ENCODE measurements at regions not wholly inside any gene's neighbourhood (a gene's known extent, or its start where the extent isn't known, plus 50 kb on each side); places are given as distances from the start of the nearest gene placed in this dataset.

DNA sequence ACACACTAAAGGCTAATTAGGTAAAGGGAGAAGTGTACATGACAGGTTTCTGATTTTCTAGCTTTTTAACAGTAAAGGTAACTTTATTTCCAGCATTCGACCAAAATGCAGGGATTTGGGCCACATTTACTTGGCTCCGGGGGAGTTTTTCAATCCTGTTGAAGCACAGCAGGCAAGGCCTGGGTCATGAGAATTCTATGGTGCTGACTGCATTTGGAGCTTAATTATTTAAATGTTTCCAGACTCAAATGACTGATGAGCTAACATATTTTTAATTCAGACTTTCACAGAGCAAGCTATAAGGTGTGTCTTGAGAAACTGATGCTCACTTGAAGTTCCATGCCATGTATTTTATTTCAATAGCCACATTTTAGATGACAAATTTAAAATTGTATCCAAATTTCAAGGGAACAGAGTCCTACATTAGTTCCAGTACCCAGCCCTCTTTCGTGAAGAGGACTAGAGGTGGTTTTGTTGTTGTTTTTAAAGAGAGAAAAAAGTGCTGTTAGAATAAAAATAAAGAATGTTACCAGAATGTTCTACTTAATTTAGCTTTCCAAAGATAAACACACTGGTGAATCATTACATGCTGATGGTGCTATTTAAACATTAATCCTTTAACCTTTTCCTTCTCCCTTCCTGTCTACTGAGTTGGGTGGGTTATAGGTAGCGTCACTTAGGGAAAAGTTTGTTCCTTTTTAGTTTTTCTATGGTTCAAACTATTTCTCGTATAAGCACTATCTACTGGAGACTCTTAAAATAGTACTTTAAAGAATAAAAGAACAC is 82.3 kb upstream of the PHACTR2 start:
- DNase-seq (ENCODE audit: low read depth), result no peak

DNA sequence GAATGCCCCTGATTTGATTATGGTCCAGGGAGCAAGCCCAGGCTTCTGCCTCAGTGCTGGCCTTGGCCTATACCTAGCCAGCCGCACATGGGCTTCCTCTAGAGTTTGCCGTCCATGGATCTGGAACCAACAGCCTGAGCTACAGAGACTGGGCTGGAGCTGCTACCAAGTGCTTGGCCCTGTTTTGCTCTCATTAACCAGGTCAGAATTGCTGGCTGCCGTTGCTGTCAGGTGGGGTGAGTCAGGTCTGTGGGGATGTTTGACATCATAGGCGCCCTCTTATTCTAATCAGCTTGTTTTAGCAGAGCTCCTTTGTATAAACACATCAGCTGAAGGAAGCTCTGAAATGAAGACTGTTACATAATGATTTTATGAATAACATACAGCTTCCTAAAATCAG is 83.1 kb upstream of the PHACTR2 start:
- DNase-seq (ENCODE audit: low read depth), result no peak

DNA sequence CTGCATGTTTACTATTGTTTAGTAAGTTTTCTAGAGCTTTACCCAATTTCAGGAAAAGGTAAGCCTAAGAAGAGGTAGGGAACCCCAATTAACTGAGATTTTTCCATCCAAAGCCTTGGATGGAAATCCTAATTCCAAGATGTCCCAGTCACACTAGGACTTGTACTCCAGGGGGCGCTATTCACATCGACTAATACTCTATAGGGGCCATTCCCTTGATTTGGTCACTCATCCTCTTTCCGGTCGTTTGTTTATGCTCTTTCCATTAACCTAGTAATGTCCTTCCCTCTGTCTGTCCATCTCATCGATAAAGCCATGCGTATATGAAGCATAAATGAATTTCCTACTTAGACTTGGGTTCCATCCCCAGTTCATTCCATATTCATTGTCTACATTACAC is 80.8 kb upstream of the FUCA2 start:
- DNase-seq (ENCODE audit: low read depth), result peak; percentile 18

DNA sequence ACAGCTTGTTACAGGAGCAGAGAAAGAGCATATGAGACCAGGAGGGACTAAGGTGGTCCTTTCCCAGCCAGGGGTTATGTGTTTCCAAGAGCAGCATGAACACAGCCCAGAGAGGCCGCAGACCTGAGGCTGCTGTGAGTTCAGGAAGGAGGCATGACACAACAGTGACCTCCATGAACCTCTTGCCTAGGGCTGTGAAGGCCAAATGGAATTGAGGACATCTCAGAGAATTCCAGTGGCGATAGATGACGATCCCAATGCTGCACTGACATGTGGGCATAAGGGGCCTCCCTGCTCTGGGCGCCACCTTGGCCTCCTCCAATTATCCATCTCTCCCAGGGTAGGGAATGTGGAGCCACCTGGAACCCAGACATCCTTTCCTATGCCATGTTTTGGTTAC is 79.9 kb upstream of the FUCA2 start:
- DNase-seq (ENCODE audit: low read depth), result no peak

DNA sequence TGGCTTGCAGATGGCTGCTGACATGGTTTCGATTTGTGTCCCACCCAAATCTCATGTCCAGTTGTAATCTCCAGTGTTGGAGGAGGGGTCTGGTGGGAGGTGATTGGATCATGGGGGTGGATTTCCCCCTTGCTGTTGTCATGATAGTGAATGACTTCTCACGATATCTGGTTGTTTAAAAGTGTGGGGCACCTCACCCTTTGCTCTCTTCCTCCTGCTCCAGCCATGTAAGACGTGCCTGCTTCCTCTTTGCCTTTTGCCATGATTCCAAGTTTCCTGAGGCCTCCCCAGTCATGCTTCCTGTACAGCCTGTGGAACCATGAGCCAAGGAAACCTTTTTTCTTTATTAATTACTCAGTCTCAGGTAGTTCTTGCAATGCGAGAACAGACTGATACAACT is 77.6 kb upstream of the FUCA2 start:
- no peak for DNase-seq (ENCODE audit: low read depth)

DNA sequence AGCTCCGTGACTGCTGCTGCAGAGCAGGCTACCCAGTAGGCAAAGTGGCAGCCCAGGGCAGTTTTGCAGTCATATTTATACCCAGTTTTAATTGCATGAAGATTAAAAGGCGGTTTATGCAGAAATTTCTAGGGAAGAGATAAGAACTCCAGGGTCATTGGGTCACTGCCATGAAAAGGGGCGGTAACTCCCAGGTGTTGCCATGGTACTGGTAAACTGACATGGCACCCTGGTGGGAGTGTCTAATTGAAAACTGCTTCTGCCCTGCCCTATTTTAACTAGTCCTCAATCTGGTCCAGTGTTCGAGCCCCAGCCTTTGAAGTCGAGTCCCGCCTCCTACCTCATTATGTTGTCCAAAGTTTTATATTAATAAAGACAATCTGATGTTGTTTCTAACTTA is 75.0 kb upstream of the FUCA2 start:
- no peak for DNase-seq (ENCODE audit: low read depth)

DNA sequence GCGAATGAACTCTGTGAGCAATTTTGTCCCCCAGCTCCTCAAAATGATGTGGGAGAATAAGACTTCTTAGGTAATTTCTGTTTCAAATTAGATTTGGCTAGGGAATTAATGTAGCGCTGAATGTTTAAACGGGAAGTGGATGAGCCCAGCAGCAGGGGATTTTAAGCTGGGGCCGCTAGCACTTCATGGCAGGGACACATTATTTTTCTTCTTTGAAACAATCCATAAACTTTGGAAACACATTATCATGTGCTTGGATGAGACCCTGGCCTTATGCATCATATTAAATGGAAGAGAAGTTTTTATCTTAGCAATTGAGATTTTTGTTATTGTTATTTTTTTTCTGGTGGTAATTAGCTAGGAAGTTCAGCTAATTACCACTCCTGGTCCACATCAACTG is 74.2 kb upstream of the FUCA2 start:
- DNase-seq (ENCODE audit: low read depth), result no peak

DNA sequence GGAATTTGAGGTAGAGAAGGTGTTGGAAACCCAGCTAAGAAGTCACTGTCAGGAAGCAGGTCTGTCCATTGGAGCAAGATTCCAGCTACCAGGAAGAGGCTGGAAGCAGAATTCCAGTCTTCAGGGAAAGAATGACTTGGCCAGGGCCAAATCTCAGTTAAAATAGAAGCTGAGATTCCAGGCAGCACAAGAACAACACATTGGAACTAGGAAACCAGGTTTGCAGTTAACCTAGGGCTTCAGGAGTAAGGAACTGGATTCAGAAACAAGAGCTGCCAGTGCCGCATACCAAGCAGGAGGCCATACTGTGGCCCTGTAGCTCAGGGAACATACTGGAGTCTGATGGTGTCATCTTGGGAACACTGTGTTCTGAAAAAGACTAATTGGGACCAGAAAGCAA is 73.7 kb upstream of the FUCA2 start:
- DNase-seq (ENCODE audit: low read depth), result no peak

DNA sequence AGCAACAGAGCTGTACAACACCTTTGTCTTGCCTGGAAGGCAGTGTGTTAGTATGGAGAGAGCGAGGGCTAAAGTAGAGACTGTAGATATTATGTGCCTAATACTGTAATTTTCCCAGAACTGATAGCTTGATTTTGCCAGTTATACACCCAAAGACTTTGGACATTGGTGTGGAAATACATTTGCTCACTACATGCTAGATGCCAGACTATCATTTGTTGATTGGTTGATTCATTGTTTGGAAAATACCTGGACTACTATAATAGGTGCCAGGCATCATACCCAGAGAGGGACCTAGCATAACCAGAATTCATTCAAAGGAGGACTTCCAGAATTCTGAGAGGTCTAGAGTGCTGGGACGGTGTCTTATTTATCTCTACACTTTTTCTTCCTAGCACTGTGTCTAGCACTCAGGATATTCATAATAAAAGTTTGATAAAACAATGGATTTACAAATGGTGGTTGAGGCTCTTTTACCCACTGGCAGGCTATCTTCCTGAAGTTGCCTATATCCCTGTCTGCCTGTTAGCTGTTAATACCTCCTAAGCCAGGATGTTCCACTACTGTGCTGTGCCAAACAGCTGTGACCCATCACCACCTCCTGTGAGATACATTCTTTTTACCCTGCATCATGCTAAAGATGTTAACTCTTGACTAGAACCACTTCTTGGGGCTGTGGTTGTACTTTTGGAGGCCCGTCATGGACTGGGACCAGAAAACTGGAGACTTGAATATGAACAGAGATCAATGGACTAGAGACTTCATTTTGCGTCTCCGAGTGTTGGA is 72.2 kb upstream of the FUCA2 start:
- peak; percentile 33 for DNase-seq (ENCODE audit: low read depth)

DNA sequence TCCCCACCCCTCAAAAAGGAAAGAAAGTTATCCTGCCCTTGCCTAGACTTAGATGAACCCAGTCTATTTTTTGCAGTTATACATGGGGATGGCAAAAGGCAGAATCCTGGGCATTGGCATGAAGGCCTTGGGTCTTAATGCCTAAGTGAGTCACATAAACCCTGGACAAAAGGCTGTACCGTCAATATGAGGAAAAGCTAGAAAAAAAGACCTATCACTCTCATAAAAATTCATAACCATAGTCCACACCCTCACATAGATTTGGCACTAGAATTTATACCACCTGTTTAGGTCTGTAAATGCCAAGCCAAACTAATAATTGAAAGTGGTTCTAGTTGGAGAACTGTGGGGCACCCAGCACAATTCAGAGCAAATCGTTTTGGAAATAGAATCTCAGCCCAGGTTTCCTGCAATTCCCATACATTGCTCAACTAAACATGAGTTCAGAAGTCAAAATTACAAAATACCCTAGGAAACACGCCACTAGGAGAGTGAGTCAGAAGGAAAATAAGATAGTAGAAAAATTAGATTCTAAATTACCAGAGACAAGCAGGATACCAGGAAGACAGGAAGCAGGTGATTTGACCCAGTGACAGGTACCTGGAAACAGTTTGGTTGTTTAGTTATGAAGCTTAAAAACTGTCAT is 70.4 kb upstream of the FUCA2 start:
- peak; percentile 40 for DNase-seq (ENCODE audit: low read depth)

DNA sequence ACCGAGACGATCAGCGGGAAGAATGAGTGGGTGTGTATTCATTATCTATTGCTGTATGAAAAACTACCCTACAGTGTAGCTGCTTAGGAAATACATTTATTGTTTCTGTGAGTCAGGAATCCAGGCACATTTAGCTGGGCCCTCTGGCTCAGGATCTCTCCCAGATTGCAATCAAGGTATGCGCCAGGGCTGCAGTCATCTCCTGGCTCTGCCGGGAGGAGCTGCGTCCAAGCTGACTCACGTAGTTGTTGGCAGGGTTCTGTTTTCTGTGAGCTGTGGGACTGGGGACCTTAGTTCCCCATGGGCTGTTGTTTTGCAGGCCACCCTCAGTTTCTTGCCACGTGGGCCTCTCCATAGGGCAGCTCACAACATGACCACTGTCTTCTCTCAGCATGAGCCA is 68.2 kb upstream of the FUCA2 start:
- DNase-seq (ENCODE audit: low read depth), result no peak

DNA sequence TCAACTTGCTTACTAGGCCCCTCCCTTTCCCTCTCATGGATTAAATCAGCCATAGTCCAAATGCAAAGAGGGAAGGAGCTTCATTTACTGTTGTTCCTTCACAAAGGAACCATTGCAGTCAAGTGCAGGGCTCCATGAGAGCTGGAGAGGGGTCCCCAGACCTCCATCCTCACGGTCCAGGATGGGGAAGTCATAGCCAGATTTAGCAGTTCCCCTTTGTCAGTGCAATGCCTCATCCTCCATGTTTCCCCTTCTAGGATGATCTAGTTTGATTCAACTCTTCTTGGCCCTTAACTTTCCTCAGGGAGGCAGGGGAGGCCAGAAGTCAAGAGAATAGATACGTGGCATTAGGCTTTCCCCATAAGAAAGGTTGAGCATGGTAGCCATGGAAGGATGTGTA is 66.5 kb upstream of the FUCA2 start:
- no peak for DNase-seq (ENCODE audit: low read depth)

DNA sequence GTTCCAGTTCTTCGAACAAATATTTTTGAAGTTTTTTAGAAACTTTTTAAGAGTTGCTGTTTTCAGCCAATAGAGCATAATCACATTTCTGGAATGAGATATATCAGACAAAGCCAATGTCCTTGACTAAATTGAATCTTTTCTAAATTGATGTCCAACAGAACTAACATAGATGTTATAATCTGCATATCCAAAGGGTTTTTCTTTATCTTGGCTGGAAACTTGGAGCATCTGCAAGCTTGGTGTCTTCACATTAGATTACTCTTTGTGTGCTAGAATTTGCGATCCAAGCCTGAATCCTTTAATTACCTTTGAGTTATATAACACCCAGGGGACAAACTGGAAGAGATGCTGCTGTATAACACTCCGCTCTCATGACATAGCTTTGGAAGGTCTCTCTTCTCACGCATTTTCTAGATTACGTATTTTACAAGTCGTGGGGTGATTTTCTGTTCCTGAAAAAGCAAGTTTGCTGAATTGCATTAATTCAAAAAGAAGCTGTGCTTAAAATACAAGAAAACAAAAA is 64.4 kb upstream of the FUCA2 start:
- DNase-seq (ENCODE audit: low read depth), result no peak

DNA sequence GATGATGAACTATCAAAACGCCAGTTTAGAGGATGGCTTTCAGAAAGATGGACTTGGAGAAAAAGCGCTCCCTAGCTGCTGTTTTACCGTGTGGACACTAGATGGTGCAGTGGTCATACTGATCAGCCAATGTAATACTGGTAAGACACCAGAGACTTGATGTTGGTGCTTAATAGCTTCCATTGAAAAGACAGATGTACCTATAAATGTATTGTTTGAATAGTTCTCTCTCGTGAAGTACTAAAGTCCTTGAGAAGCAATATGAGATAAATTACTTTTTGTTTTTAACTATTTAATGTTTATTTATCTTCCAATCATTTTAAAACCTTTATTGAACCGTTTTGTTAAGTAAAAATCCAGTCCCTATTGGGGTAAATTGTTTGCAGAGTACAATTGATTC is 63.9 kb upstream of the FUCA2 start:
- peak; percentile 74 for DNase-seq (ENCODE audit: low read depth)

DNA sequence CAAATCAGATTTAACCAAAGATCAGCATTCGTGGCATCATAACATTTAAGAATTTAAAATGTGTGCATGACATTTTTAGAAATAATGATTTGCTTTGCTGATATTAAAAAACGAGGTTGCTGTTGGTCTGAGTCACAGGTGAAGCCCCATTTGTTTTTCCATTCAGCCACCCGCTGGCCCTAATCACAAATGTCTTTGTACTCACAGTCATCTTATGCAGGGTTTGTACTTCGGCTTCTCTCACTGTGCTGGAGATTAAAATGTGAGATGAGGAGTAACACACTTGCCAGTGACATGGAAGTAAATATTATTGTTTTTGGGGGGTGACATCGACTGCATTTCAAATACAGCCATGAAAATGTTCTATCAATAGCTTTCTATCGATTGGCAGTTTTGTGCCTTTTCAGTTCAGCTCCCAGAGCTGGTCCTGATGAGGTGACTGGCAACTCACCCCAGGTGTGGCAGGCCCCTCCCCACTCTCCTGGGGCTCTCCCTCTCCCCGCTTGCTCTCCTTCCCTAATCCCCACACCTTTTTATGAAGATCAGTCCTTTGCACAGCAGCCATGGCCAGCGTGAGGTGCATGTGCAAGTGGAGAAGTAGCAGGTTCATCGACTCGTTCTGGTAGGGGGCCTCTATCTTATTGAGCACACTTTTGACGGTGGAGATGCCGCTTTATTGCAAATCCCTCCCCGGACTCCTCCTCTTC is 58.8 kb upstream of the FUCA2 start:
- no peak for DNase-seq (ENCODE audit: low read depth)

DNA sequence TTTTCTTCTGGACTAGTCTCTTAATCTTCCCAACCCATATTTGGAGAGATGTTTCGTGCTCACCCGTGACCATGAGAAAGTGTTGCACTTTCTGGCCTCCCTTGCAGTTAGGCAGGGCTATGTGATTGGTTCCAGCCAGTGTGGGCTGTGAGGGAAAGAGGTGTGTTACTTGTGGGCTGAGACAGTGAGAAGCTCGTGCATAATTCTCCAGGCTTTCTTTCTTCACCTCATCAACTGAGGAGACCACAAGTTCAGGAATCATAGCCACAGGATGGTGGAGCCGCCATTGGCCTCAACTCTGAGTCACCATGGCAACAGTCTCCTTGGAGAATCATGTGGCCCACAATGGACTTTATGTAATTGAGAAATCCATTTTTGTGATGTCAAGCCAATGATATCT is 57.5 kb upstream of the FUCA2 start:
- peak; percentile 60 for DNase-seq (ENCODE audit: low read depth)

DNA sequence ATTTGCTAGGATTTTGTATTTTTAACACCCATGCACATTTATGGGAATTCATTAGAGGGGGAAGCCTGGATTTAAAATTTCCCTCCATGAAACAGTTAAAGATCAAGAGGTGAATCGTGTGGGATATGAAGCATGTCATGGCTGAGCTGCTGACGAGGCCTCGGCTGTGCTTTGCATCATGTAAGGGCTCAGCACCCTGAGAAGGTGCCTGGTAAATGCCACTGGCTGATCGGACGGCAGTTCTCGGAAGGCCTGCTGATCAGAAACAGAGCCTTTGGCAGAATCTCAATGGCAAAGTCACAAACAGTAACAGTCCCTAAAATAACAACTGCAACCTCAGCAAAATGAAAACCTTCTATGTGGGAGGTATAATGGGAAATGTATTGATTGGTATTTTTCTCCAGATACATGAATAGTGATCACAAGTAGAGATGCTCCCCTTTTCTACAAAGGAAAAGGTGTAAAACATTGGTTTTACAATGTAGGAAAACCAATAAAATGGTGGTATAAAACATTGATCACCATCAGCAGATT is 53.0 kb upstream of the FUCA2 start:
- no peak for DNase-seq (ENCODE audit: low read depth)

DNA sequence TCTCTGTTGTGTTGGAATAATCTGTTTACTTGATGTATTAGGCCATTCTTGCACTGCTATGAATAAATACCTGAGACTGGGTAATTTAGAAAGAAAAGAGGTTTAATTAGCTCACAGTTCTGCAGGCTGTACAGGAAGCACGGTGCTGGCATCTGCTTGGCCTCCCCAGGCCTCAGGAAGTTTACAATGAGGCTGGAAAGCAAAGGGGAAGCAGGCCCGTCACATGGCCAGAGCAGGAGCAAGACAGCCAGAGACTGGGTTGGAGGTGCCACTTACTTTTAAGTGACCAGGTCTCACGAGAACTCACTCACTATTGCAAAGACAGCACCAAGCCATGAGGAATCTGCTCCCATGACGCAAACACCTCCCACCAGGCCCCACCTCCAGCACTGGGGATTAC is 50.6 kb upstream of the FUCA2 start:
- DNase-seq (ENCODE audit: low read depth), result no peak

Data from LHCN-M2 (cell line).